MM.1S (cell line): ENCODE measurements at regions not wholly inside any gene's neighbourhood (a gene's known extent, or its start where the extent isn't known, plus 50 kb on each side); places are given as distances from the start of the nearest gene placed in this dataset.

ENCODE experiments used
- CTCF ChIP-seq: fragments of 300-600 bp; sonication (generic); IDR thresholded peaks from 2 replicates; pipeline ENCODE4 v1.5.1; 2016; ENCODE audit warnings: antibody characterized with exemption, low read length, mixed read lengths
- EZH2 ChIP-seq: fragments of 300-600 bp; sonication (generic); optimal IDR thresholded peaks from 2 replicates; pipeline ENCODE3; 2017; ENCODE audit warnings: low read depth, mild to moderate bottlenecking, antibody characterized with exemption, low read length, mixed read lengths
- EZH2phosphoT487 ChIP-seq: fragments of 300-600 bp; sonication (generic); IDR thresholded peaks from 2 replicates; pipeline ENCODE4 v1.6.1; 2018; ENCODE audit warnings: antibody characterized with exemption, low read length

GRCh38 chr3:113084777-113085176 is 94.0 kb downstream of the GTPBP8 start:
- TF ChIP-seq CTCF (no peak), EZH2 (no peak), EZH2phosphoT487 (no peak)
